OCI-LY3 (cell line): ENCODE measurements at regions not wholly inside any gene's neighbourhood (a gene's known extent, or its start where the extent isn't known, plus 50 kb on each side); places are given as distances from the start of the nearest gene placed in this dataset.

Source experiments
- EZH2phosphoT487 ChIP-seq: fragments of 200-600 bp; shearing (Covaris generic); IDR thresholded peaks from 2 replicates; pipeline ENCODE4 v1.6.1; 2018; ENCODE audit warnings: antibody characterized with exemption, mixed run types, low read depth
- TF ChIP-seq, protein P1 (sequence below): fragments of 200-600, 300-600 bp; sonication (generic); IDR thresholded peaks from 2 replicates; pipeline ENCODE4 v1.5.1; 2014; ENCODE audit warnings: antibody characterized with exemption, low read length, low read depth

GRCh38 chr6:50899306-50899870, 80.7 kb downstream of the TFAP2B start:
- TF ChIP-seq, protein P1, sequence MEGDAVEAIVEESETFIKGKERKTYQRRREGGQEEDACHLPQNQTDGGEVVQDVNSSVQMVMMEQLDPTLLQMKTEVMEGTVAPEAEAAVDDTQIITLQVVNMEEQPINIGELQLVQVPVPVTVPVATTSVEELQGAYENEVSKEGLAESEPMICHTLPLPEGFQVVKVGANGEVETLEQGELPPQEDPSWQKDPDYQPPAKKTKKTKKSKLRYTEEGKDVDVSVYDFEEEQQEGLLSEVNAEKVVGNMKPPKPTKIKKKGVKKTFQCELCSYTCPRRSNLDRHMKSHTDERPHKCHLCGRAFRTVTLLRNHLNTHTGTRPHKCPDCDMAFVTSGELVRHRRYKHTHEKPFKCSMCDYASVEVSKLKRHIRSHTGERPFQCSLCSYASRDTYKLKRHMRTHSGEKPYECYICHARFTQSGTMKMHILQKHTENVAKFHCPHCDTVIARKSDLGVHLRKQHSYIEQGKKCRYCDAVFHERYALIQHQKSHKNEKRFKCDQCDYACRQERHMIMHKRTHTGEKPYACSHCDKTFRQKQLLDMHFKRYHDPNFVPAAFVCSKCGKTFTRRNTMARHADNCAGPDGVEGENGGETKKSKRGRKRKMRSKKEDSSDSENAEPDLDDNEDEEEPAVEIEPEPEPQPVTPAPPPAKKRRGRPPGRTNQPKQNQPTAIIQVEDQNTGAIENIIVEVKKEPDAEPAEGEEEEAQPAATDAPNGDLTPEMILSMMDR, result no peak
- TF ChIP-seq EZH2phosphoT487, result no peak
